G401.6 (cell line): ENCODE measurements at regions not wholly inside any gene's neighbourhood (a gene's known extent, or its start where the extent isn't known, plus 50 kb on each side); places are given as distances from the start of the nearest gene placed in this dataset.

ENCODE experiments used
- FAIRE-seq: peaks from 2 replicates; lab custom pipeline; 2012; peaks lifted over from hg19 to GRCh38; lab: Jason Lieb, UNC

DNA sequence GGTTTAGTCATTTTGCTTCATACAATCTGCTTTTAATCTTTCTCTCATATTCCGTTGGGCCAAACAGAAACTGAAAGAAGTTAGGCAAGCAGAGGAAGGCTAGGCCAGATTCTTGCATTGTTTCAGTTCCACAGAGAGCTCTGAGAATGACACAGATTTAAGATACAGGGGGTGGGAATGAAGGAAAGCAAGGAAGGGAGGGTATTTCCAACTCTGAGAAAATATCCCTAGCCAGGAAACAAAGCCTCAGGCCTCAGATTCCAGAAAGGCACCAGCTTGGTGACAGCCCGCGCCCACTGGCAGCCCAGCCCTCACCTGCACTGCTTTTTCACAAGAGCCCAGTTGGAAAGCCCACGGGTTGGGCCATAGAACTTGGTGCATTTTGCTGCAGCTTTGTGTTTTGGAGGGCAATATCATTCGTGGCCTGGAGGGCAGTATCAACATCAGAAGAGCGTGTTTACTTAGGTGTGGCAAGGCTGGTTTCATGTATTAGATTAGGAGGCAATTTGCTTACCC, 63.5 kb downstream of the ENC1 start:
- FAIRE-seq, result no peak

DNA sequence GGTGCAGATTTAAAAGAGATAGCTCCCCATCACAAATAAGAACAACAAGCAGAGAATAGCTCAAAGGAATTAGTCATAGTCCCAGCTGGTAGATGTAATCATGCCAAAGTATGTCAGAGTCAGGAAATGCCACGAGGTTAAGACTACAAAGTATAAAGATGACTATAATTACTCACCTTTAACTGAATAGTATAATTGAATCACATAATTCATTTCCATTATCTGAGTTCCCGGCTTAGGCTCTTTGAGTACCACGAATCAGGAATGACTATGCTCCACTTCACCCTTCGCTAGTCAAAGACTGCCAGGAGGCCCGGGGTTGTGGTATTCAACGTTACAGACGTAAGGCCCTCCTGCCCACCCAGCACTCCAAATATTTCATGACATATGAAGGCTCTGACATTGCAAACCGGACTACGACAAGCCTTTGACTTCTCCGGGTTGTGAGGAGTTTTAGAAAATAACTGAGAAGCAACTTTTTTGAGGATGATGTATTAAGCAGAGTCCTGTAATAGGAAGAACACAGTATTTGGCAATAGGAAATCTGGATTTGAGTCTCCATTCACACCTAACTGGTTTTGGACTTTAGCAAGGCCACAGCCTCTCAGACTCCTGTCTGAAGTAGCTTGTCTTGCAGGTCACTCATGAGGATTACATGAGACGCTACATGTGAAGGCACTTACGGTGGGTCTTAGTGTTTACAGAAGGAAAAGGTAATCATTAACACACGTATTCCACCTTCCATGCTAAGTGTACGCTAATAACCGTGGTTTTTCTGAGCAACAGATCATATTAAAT, 64.6 kb downstream of the ENC1 start:
- FAIRE-seq, result no peak

DNA sequence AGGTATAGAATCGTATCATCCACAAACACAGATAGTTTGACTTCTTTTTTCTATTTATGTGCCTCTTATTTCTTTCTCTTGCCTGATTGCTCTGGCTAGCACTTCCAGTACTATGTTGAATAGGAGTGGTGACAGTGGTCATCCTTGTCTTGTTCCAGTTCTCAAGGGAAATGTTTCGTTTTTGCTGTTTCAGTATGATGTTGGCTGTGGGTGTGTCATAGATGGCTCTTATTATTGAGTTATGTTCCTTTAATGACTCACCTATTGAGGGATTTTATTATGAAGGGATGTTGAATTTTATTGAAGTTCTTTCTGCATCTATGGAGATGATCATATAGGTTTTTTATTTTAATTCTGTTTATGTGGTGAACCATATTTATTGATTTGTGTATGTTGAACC, 70.3 kb downstream of the ENC1 start:
- no peak for FAIRE-seq

DNA sequence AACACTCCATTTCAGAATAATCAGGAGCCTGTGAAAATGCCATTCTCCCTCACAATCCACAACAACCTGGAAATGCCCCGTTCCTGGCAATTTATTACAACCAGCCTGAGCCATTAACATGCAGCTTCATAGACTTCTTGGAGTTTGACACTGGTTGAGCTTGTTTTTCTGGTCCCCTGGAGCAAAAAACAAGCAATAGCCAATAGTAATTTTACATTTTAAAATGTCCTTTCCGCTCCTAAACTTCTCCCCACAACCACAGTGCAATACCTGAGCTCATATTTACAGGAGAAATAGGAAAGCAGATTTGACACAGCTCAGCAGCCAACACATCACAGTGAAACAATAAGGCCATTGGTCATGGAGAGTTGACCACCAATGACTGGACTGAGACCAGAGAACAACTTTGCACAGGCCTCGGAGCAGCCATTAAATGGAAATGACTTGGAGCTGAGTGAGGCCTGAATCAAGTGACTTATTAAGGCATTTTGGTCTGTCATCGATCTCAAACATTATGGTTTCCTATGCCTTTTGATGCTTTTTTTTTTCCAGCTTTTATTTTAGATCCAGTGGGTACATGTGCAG, 73.0 kb downstream of the ENC1 start:
- FAIRE-seq, result no peak

DNA sequence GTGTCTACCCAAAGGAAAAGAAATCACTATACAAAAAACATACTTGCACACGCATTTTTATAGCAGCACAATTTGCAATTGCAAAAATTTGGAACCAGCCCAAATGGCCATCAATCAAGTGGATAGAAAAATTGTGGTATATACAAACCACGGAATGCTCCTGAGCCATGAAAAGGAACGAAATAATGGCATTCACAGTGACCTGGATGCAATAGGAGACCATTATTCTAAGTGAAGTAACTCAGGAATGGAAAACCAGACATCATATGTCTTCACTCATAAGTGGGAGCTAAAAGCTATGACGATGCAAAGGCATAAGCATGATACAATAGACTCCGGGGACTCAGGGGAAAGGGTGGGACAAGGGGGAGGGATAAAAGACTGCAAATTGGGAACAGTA, 78.4 kb downstream of the ENC1 start:
- FAIRE-seq, result no peak

DNA sequence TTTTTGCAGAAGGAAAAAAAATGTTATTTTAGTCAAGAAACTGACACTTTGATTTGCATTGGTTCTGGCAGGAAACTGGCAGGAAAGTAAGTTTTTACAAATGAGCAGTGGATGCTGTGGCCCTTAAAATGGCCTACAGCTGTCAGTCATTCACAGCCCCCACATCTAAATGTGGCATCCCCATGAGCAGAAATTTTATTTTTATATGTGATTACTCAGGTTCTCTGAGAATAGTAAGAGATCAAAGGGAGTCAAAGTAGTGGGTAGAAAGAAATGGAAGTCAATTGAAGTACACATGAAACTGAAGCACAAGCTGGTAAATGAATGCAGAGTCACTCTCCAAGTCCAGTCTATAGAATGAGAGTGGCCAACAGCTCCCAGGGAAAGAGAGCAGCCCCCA, 80.3 kb downstream of the ENC1 start:
- no peak for FAIRE-seq

DNA sequence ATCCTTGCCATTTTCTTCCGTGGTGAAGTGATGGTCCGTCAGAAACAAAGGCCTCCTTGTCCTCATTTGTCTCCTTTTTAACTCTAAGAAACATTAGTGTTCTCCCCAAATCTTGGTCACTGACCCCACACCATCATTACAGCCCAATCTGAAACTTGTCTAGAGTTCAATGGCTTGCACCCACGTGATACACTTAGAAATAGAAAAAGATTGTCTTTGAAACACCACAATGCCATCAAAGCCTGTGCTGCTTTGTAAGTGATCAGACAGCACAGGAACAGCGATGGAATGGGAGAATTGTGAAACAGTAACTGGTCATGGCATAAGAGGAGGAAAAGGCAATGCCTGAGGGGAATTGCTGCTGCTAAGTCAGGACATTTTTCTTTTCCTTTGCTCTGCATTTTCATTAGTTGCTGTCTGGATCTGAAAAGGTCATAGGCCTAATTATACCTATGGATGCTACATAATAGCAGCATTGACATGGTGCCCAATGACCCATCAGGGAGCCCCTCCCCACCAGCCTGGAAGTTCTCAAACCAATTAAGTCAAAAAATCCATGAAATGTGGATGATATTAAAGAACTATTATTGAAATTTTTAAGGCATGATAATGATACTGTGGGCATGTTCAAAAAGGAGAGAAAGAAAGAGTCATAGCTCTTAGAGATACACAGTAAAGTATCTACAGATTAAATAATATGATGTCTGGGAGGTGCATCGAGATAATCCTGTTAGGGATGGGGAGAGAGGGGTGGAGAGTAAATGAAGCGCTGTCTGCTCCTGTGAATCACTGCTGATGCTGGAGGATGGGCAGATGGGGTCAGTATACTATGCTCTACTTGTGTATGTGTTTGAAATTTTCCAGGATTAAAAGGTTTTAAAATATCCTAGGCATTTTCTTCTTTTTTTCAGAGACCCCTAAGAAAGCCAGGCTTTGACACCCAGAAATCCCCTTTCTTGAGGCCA, 83.6 kb downstream of the ENC1 start:
- no peak for FAIRE-seq

DNA sequence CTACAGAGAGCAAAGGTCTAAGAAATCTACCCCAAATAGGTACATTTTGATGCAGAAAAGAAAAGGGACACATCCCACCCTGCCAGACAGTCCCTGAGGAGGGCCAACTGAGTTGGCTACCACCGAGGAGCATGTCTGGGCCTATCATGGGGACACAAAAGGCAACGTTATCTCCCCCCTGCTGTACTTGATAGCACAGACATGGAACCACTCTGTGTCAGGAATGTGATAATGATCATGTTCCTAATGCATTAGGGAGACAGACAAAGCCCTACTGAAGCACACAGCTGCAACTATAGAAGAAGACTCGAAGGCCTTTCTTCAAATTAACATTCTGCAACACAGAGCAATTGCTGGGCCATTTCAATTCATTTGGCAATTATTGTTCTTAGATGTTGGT, 84.5 kb downstream of the ENC1 start:
- no peak for FAIRE-seq

DNA sequence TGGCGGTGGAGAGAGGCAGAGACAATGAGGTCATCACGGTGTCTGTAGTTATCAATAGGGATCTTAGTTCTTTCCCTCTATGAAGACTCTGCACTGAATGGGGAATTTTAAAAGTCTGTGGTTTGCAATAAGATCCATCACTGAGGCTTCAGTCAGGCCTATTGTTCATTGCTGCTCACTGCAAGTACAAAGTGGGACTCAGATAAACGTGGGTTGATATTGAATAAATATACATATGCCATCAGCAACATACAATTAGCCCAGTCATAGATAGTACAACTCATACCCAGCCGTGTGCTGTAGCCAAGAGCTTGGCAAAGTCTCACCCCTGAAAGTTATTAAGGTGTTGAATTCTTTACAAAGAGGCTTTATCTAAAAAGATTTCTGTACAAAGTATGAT, 88.4 kb downstream of the ENC1 start:
- FAIRE-seq, result no peak

DNA sequence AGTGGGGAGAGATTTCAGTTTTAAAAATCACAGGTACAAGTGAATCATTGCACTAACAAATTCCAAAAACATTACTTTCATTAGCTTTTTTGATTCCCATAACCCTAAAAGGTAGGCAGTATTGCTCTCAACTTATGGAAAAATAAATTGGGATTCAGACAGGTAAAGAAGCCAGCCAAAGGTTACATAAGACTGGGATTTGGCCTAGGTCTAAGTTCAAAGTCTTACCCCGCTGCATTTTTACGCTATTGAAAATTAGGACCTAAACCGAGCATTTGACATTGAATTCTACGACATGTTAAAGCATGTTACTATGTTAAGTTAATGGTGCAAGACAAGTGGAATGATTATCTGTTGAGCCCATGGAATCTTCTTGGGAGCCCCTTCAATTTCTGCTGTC, 89.6 kb downstream of the ENC1 start:
- FAIRE-seq, result no peak

DNA sequence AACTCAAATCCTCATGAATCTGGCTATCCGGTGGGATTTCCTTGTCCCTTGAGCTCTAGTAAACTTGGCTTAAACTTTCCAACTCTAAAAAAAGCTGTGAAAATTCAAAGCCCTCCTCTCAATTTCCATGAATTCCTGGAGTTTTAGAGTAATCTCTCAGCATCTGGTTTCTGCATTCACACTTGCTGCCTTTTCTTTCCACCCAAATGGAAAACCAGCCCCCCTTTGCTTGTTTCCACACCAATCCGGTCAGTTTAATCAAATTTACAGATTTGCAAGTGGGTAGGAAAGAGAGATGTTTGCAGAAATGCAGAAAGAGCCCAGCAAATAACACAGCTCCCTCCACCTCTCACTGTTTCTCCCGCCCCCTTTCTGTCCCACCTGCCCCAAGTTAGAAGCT, 91.1 kb downstream of the ENC1 start:
- FAIRE-seq, result no peak

DNA sequence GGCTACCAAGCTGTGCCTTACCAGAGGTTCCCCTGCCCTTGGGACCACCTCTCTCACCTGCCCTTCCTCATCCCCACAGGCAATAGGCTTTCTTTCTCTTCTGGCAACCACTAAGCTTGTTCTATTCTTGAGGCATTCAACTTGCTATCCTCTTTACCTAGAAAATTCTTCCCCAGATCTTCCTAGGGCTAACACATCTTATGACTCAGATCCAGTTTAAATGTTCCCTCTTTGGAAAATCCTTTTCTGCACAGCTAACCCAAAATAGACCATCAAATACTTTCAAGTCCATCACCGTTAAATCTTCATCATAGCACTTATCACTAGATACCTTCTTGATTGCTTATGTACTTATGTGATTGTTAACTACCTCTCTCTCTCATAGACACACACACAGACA, 93.7 kb downstream of the ENC1 start:
- FAIRE-seq, result no peak

DNA sequence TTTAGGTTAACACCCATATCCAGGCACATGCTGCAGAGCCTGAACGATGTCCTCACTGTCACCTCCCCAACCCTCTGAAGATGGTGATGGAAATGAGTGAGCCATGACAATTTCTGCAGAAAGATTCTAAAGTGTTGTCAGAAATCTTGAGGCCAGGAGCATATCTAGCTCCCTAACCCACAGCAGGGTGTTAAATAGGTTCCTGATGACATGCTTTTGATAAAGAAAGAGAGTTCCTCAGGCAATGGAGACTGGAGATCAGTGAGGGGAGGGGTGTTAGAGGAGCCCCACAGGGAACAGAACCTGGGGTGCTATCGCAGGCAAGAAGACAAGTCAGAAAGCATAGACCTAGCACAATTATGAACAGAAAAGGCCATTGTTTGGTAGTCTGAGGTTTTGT, 95.7 kb downstream of the ENC1 start:
- no peak for FAIRE-seq

DNA sequence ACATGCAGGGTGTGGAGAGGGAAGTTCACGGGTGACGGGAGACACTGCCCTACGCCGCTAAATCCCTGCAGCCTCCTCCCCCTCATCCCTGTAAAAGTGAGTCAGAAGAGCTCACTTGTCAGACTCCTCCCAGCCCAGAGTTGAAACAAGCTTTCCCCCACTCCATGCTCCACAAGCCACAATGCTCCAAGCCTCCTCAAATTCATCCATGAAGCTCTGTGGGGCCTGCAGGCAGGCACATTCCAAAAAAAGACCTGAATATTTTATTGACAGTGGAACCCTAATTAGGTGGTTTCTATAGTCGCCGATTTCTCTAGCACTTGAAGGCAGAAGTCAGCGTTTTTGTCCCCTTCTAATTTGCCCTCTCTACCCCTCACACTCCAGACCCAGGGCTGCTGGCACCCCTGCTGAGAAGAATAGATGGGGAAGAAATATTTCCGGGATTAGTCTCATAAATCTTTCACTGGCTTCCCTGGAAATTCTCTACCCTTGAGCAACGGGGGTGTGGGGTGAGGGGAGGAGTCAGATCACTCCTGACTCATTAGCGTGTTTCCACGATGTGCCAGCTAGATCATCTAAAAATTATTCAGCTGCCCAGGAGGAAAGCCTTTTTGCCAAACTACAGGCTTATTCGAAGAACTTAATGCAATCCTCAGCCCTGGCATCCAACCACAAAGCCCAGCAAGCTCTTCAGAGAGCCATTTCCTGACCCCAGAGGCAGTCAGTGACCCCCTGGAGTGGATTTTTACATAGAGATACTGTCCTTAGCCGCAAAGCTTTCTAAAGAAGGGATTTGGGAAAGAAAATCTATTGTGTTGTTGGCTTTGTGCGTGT, 97.1 kb downstream of the ENC1 start:
- peak; percentile 98 for FAIRE-seq

DNA sequence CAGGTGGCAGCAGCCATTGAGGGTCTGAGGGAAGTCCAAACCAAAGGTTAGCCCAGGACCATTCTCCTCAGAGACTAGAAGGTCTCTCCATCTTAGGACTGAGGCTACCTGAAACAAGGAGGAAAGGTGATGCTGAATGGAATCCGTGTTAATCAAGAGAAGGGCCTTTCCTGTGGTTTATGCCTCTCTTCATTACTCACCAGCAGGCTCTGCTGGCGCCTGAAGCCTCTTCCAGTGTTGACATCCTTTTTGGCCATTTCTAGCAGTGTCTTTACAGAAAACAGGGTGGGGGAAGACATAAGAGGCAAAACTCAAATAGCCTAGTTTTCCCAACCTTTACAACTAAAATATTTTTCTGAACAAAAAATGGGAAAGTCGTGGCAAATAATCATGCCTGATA, 98.0 kb downstream of the ENC1 start:
- FAIRE-seq, result no peak

DNA sequence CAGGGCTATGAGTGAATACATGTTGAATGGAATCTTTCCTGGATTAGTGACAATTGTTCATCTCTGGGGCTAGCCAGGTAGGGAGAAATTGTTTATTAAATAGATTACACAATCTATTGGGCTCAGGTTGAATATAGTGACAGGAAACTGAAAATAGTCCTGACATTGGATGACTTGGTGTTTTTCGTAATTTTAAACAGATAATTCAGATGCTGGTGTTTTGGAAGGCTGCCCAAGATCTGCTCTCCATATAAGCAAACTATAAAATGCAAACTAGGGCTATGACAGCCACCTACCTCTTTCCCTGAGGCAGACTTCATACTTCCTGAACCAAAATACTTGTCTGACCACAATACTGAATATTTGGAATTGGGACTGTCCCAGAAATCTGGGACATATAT, 99.1 kb downstream of the ENC1 start:
- FAIRE-seq, result no peak

DNA sequence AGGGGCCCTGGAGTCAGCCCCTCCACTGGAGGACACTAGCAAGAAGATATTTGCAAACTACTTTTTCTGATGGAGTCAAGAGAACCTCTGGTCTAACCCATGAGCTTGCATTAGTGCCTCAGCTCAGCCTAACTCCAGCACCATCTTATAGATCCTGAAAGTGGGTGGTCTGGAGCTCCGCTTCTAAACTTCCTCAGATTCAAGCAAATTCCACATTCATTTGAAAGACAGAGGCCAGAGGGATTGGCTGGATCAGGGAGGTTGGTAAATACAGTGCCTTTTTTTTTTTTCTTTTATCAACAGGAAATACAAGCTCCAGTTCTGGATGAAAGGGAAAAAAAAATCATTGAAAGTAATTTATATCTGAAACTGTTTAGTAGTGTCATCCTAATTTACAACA, 99.9 kb downstream of the ENC1 start:
- peak; percentile 57 for FAIRE-seq

DNA sequence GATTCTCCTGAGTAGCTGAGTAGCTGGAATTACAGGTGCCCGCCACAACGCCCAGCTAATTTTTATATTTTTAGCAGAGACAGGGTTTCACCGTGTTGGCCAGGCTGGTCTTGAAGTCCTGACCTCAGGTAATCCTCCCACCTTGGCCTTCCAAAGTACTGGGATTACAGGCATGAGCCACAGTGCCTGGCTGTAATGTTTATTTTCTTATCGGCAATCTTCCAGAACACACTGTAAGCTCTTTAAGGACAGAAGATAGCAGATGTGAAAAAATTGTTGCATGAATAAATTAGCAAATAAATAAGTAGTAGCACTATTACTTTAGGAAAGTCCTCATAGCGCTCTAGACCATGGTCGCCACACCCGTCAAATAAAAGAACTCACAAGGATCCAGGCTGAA, 100.5 kb downstream of the ENC1 start:
- FAIRE-seq, result no peak

DNA sequence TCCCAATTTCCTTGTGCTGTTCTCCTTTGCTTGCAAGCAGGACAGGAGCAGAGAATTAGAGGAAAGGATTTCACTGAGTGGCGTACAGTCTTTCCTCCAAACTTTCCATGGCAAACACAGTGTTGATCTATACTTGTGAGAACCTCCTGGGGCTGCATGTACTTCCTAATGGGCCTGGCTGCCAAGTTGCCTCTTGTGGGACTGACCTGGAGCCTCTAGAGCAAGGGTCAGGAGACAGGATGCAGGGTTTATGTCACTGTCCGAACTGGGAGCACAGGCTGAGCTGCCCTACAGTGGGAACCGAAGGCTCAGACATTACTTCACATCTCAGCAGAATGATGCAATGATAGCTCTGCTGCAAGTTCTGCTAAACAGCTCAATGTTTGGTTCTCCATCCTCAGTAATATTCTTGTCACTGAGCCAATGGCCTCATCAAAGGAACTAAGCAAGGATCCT, 102.3 kb downstream of the ENC1 start:
- FAIRE-seq, result no peak

DNA sequence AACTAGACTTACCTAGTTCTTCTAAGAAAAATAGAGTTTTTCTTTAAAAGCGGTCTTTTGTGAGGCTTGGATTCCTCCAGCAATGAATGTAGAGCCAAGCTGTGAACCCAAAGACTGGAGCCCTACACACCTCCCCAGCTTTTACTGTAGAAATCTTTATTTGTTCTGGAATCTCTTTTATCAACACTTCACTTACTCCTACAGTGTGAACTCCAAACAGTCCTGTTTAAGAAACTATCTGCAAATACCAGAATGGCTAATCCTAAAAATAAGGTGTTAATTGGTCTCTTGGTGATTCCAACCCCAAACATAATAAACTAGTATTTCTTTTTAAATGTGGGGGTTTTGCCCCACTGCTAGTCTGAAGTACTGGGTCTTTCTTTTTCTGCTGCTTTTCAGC, 103.9 kb downstream of the ENC1 start:
- FAIRE-seq, result no peak

DNA sequence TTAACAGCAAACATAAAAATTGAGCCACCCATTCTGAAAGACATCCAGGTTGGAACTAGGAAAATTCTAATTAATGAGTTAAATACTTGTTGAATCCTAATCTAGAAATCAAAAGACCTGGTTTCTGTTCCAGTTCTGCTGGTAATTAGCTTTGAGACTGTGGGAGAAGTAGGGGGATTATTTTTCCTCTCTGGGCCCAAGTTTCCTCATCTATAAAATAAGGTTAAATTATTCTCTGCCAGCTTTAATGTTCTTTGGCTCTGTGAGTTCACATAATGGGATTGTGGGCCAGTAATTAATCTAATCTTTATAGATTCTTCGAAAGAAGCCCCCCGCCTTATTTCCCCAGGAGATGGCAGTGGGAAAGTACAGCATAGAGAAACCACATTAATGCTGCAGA, 104.6 kb downstream of the ENC1 start:
- no peak for FAIRE-seq
